ENCODE measurements at regions not wholly inside any gene's neighbourhood (a gene's known extent, or its start where the extent isn't known, plus 50 kb on each side); places are given as distances from the start of the nearest gene placed in this dataset.

GRCh38 chr6:144653885-144654505 is 368.9 kb downstream of the UTRN start:
- TF ChIP-seq CTCF (conservative IDR thresholded peaks at IDR 0.05; ENCODE audit: low read depth, low read length) (no peak), EZH2 (IDR thresholded peaks at IDR 0.05; ENCODE audit: low read length, unreplicated experiment) (no peak), EZH2phosphoT487 (IDR thresholded peaks at IDR 0.05; ENCODE audit: borderline replicate concordance, low read length) (no peak)

All from PC-3 (cell line).